CD4-positive, alpha-beta T cell treated with Interleukin-15 for 1 hour (primary cell): ENCODE measurements at regions not wholly inside any gene's neighbourhood (a gene's known extent, or its start where the extent isn't known, plus 50 kb on each side); places are given as distances from the start of the nearest gene placed in this dataset.

Source experiments
- DNase-seq: peaks from one replicate; pipeline ENCODE4 v3.0.0-alpha.2; 2020

DNA sequence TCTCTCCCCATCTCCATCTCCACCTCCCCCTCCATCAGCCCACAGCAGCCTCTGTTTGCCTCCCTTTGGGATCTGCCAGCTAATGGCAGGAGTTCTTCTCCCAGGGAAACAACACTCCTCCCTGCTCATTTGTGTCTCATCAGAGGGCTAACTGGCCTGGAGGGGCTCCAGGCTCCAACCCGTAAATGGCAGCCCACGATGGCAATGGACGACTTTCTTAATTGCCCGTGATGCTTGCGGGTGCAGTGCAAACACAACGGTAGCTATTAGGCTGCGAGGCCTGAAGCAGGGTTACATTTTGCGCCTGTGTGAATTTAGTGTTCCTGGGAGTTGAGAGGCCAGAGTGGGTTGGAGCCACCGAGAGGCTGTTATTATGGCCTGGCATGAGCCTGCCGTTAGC, 285.1 kb downstream of the TNS1 start:
- DNase-seq: no peak

DNA sequence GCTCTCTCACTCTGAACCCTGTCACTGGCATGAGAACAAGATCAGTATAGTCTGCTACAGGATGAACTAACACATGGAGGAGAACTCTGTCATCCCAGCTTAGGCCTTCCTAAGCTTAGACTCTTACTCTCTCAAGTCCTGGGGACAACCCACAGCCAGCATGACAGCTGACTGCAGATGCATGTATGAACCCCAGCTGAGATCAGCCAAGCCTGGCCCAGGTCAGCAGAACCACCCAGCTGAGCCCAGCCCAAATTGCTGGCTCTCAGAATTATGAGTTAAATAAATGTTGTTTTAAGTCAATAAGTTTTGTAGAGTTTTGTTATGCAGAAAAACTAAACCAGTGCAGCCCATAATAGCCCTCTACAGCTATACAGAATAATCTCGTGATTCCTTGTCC, 287.3 kb downstream of the TNS1 start:
- DNase-seq: no peak

DNA sequence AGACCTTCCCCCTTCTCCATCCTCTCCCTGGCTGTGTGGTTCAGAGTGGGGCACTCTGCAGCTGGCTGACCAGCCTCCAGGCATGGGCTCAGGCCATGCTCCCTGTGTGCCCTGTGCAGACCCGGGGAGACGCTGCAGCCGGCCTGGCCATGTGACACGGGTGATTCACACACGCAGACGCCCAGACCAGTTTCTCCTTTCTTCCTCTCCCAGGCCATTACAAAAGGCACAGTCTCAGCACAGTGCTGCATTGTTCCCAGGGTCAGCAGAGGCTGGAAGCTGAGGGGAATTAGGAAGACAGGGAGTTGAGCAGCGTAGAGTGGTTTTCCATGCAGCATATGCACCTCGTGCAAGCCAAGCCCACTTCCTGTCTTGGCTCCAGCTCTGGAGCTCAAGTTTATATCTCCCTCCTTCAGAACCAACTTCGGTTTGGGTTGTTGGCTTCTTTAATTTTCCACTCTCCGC, 288.5 kb downstream of the TNS1 start:
- no peak for DNase-seq

DNA sequence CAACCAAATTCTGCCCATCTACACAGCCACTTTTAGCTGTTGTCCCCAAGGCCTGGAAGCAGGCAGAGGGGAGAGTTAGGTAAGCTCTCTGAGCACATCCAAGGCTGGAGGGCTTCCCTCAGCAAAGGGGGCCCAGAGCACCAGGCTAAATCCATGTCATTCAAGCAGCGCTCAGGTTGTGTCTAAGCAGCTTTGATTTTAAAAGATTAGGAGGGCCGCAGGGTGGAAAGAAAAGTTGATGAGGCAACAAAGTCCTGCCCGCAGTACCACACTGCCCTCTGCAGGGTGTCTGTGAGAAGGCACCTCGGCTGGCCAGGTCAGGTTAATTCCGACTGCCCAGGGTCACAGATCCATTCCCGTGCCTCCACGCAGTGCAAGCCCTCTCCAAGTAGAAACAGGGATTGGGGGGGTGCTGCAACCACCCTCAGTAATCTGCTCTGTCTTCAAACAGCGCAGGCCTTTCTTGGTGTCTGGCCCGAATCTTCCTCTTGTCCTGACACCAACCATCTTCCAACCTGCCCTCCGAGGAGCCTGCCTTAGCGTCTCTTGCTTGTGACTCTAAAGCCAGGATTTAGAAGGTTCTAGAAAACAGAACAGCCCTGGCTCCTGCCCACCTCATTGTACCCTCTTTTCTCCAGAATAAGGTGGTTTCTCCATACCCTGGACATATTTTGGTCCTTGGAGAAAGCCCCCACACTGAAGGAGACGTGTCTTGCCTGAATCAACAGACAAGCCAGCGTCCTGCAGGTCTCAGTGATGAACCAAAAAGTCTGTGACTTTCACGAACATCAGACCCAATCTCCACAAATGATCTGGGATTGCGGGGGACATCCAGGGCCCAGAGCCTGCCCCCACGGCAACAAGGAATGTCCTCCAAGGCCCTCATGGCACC, 289.2 kb downstream of the TNS1 start:
- DNase-seq: peak; percentile 45

DNA sequence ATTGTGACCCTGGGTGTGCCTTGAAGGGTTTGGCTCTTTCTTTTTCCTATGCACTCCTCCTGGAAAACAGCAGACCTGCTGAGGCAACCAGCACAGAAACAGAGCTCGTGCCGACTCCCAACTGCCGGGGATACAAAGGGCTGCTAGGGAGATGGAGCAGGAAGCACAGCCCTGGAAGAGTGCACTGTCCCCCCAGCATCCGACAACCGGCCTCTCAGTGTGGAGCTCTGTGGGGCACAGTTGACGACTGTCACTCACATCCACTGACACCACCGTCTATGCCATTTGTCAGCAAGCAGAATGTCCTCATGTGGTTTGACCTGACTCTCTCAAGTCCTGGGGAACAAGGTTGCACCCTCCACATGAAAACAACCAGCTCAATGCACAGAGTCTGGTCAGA, 290.4 kb downstream of the TNS1 start:
- no peak for DNase-seq

DNA sequence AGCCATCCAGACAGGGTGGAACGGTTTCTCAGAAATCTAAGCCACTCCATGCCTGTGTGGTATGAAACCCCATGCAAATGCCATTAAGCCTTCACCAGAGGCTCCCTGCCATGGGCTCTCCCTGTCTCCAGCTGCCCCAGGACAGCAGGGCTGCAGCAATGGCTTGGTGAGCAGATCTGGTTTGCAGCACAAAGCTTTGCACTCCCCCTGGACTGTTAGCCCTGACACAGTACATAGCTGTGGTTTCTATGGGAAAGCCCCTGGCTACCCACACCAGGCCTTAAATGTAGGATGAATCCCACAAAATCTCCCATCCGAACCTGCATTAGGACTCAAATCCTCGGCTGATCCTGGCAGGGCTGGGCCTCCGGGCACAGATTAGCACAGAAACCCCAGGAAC, 291.6 kb downstream of the TNS1 start:
- DNase-seq: no peak

DNA sequence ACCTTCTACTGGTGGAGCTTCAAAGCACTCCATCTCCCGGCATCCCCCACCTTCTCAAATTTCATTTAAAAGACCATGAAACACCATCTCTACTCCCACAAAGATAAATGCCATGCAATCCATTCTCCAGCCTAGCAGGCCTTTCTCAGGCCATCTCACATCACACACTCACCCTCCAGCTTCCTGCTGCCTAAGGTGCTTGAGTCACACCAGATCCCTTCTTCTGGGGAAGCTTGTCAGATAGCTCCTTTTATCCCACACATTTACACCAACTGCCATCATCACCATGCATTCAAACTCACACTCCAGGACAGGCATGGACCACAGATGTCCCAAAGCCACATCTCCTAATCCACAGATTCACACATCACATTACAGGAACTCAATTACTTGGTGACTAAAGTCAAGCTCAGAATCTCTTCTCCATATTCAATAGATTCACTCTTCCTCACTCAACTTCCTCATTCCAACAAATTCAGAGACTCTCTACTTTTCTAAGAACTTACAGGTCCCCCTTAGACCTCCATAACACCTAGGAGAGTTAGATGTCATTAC, 292.5 kb downstream of the TNS1 start:
- DNase-seq: no peak

DNA sequence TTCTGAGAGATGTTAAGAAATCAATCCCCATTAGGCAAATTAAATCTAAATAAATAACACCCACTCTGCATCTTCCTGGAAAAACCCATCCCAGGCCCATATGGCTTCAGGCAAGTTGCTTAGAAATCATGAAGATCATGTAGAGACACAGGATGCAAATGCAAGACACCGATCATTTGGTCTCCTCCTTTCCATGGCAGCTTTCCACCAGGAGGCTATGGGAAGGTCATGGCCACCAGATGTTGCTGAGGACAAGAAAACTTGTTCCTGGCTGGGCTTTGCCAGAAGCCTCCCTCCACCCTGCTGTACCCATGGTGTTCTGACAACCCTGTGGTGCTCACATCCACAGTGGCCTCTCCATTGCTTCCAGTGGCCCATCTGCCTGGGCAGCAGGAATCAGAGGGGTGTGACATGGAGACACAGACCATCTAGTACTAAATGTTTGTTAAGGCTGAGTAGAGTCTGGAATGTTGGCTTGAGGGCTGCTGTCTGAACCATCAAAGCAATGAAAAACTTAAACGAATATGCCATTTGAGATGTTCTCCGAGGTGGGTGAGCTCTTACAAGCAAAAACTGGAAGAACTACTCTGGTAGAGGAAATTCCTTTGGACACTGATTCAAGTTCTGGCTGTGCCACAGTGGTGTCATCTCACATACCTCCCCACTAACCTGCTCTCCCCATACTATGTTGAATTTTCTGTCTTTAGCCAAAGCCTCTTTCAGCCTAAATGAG, 293.2 kb downstream of the TNS1 start:
- DNase-seq: no peak

DNA sequence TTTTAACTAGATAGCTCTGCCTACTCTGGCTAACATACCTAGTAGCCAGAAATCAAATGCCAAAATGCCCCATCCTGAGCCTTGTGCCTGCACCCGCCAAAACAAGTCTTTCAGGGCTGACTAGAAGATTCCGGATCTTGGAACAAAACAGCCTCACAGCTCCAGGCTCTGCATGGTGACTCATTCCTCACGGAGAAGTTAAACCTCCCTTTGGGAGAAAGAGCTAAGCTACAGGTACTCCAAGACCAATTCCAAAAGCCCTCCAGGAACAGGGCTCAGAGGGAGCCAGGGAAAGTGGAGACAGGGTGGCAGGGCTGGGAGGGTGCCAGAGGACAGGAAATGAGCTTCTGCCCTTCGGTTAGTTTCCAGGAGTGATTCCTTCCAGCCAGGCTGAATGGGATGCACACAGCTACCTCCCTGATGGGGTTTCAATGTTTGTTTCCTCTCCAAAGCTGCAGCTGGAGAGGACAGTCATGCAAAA, 295.6 kb downstream of the TNS1 start:
- no peak for DNase-seq

DNA sequence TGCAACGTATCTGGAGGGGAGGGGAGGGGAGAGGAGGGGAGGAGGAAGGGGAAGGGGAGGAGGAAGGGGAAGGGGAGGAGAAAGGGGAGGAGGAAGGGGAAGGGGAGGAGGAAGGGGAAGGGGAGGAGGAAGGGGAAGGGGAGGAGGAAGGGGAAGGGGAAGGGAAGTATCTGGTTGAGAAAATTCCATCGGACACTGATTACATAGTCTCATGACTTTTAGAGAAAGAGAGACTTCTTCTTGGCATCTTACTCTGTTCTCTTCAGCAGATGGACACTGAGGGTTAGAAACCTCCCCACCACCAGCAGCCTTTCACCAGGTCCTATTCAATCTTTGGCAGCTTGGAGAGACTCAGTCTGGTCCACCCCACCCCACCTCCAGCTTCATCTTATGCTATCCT, 296.3 kb downstream of the TNS1 start:
- DNase-seq: no peak

DNA sequence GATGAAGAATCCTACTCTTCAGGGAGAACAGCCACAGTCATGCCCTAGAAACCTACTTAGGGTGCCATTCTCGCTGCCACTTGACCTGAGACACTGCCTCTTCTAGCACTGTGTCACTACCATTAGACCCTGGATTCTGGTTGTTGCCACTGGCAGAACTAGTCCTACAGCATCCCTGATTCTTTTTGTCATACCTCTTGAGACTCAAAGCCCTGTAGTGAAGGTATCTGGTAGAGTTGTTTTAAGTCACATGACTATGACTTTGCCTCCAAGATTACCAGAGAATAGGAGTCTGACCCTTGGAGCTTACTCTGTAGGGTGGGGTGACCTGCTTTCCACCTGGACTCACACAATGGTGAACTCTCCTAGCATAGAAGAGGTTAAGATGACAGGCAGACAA, 296.7 kb downstream of the TNS1 start:
- no peak for DNase-seq

DNA sequence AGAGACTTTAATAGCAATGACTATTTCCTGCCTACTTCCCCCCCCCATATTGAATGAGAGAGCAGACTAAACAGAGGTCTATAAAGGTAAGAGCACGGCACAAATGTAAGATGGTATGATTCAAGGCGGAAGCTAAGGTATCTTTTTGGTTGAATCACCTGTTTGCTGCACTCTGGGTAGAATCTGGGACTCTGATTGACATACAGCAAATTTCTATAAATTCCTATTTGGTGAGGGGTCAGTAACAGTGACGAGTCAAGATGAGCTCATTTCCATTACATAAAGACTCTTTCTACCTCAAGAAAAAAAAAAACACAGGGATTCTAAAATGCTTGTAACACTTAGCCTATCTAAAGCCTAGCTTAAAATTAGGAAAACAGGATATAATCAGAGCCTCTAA, 297.3 kb downstream of the TNS1 start:
- no peak for DNase-seq

DNA sequence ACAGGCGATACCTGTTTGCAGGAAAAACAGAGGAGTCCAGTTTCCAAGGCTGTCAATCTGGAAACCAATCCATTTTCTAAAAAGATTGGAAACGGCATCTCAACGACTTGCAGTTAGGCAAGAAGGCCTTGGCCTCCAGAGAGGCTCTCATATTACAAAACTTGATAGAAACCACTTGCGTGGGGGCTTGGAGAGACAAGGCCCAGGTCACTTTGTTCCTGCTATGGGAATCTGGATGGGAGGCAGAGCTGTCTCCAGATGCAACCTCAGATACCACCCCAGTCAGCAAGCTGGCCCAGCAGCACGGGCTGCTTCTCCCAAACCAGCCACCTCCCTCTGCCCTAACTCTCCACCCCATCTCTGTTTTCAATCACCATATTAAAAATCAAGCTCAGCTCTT, 298.8 kb downstream of the TNS1 start:
- no peak for DNase-seq

DNA sequence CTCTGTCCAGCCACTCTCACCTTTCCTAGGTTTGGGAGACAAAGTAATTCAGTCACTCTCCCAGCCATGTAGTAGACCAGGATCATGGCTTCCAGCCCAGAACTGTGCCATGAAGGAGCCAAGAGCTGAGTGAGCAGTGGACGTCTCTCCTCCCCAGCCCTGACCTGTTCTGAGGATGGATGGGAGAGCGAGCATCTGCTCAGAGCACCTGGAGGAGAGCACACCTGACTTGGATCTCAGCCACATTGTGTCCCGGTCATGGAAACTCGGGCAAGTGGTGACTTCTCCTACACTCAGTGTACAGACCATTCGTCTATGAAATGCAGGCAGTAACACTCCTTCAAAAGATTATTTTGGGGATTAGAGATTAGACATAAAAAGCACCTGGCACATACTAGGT, 299.7 kb downstream of the TNS1 start:
- no peak for DNase-seq

DNA sequence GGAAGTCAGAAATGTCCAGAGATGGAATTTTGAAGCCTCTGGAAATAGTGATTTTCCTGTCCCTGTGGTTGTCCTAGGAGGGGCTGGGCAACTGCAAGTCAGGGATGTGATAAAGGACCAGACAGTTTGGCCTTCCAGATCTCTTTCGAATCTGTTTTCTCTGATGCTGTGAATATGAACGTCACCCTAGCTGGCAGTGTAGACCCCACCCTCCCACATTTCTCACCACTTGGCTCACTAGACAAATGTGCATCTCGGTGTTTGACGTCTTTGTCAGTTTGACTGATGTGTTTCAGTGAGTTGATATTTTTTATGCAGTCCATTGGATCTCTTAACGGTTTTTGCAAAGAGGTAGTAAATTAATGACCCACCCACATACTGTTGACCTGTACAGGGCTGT, 301.2 kb downstream of the TNS1 start:
- no peak for DNase-seq

DNA sequence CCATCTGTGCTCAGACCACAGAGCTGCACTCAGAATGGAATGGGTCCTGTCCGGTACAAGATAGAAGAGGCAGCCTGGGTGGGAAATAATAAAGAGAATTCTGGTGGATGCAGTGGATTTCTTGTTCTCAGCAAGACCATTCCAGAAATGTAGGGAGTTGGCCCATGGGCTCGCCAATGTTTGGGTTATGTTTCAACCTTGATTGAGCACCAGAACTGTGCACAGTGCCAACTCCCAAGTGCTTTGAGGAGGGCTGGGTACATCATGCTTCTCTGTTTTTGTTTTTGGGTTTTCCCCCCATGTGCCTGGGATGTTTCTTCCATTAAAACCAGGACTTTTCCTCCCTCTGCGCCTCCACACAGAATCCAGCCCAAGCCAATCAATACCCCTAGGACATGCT, 304.1 kb downstream of the TNS1 start:
- no peak for DNase-seq

DNA sequence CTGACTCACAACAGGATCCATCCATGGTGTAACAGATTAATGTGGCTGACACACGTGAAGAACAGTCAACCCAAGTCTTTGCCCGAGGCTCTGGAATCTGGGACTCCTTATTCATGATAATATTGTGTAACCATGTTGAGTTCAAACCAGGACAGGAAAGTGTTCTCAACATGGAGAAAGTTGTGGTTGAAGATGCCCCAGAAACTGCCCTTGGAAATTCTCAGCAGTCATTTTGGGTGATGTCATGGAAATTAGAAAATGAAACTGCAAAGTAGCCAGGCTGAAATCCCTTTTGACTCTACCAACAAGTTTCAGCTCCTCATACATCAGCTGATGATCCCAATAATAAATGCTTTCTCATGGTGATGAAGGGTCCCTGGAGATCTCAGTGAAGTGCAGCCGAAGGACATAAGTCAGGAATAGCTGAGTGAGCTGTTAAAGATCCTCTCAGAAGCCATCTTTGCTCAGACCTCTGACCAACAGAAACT, 307.7 kb downstream of the TNS1 start:
- no peak for DNase-seq

DNA sequence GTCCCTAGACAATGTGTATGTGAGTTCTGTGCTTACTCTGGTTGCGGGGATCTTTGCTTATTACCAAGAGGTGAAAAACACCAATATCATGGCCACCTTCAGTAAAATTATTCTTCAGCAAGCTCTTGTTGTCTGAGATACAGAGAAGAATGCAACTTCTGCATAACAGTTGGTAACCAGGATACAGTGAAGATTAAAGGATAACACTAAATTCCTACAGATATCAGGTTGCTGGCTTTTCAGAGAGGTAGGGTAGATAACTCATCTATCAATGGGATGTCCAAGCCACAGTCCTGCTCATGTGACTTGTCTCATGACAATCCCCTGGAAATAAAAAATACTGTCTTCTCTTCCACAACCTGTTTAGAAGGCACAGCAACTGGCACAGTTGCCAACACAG, 308.5 kb downstream of the TNS1 start:
- DNase-seq: no peak

DNA sequence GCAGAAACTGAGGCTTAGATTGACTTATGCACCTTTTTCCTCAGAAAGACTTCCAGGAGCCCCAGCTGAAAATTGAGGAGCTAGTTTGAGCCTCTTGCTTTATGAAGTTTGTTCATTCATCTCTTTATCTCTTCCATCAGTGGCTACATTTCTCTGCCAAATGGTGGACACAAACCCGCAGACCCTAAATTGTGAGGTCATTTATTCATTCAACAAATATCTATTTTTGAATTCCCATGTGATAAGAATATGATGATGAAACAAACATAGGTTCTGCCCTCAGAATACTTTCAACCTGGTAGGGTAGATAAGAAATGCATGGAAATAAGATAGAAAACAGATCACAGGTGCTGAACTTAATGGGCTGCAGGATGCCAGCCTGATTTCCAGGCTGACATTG, 309.4 kb downstream of the TNS1 start:
- no peak for DNase-seq

DNA sequence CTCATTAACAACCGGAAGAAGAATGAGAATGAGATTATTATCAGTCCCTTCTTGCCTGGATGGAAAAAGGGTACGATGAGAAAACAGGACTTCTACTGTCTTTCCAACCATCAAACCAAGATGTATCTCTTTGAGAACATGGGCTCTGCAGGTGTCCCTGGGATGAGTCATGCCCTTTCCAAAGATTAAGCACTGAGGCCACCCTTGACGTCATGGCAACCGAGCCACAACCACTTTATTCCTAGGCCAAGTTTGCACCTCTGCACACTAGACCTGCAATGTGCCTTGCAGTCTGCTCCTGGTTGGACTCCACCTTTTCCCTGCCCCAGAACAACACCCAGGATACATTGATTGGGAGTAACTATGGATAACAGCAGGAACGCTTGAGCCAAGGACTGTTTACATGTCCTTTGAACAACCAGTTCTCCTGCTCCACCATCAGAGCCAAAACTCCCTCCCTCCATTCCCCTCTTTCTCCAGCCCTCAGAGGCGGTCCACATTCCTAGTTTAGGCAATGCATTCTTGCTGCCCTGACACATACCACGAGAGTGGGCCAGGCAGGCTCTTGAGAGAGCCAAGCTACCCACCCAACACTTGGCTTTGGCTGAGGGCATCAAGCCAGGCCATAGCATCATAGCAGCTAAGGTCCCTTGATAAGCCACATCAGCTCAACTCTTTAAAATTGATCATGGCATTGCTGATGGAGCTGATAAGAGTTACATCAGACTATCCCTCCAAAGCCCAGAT, 310.7 kb downstream of the TNS1 start:
- no peak for DNase-seq

DNA sequence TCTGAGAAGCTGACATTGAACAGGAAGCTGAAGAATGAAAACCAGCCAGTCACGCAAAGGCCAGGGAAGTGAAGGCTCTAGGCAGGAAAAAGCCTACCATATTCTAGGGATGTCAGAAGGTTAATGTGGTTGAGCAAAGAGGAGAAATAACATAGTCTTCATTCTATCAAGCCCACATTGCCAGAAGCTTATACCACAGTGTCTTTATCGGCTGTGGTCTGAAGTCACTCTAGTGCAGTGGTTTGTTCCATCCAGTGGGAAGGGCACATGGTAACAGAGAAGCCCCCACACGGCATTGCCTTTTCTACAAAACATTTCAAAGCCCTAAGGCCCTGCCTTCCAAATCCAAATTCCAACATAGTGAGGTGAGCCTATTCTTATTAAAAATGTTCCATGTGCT, 311.3 kb downstream of the TNS1 start:
- no peak for DNase-seq

DNA sequence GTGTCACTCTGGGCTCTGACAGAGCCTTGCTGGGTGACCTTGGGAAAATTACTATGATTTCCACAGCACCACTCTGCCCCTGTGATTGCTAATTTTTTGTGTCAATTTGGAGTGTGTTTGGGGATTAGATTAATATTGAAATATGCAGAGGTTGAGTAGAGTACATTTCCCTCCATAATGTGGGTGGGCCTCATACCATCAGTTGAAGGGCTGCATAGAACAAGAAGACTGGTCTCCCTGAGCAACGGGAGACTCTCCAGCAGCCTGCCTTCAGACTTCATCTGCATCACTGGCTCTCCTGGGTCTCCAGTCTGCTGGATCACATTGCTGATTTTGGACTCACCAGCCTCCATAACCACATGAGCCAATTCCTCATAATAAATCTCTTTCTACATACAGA, 313.7 kb downstream of the TNS1 start:
- no peak for DNase-seq

DNA sequence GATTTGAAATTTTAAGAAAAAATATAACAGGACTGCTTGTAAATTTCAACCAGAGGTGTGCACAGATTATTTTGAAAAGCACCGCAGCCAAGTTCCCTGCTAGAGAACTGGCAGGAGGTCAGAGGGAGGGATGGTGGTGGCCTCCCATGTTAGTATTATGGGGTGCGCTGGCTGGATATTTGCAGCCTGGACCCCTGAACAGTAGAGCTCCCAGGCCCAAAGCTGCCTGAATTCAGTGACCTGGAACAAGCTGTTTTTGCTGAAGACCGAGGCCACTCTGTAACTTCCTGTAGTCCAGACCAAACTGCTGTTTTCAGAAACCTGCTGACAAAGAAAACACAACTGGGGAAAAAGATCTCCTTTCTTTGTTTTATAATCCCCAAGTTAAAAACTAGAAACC, 314.3 kb downstream of the TNS1 start:
- no peak for DNase-seq
